Ishikawa (cell line): ENCODE measurements at regions not wholly inside any gene's neighbourhood (a gene's known extent, or its start where the extent isn't known, plus 50 kb on each side); places are given as distances from the start of the nearest gene placed in this dataset.

Experiments
- CEBPB ChIP-seq: IDR thresholded peaks from 2 replicates; pipeline ENCODE4 v1.6.1; 2012
- CREB1 ChIP-seq: IDR thresholded peaks from 2 replicates; pipeline ENCODE4 v1.6.1; 2012; ENCODE audit warnings: low read depth
- EGR1 ChIP-seq: IDR thresholded peaks from 2 replicates; pipeline ENCODE4 v1.6.1; 2012
- EP300 ChIP-seq: IDR thresholded peaks from 2 replicates; pipeline ENCODE4 v1.6.1; 2012; ENCODE audit warnings: borderline replicate concordance
- FOXM1 ChIP-seq: IDR thresholded peaks from 2 replicates; pipeline ENCODE4 v1.6.1; 2012; ENCODE audit warnings: low read depth, borderline replicate concordance
- NFIC ChIP-seq: IDR thresholded peaks from 2 replicates; pipeline ENCODE4 v1.6.1; 2012
- RAD21 ChIP-seq: IDR thresholded peaks from 2 replicates; pipeline ENCODE4 v1.6.1; 2012; ENCODE audit warnings: low read depth
- TAF1 ChIP-seq: IDR thresholded peaks from 2 replicates; pipeline ENCODE4 v1.6.1; 2012; ENCODE audit warnings: low read depth, mild to moderate bottlenecking
- TCF12 ChIP-seq: IDR thresholded peaks from 2 replicates; pipeline ENCODE4 v1.6.1; 2012; ENCODE audit warnings: low read depth
- TEAD4 ChIP-seq: IDR thresholded peaks from 2 replicates; pipeline ENCODE4 v1.6.1; 2012
- YY1 ChIP-seq: IDR thresholded peaks from 2 replicates; pipeline ENCODE4 v1.6.1; 2012; ENCODE audit warnings: low read depth
- ZBTB7A ChIP-seq: IDR thresholded peaks from 2 replicates; pipeline ENCODE4 v1.6.1; 2012; ENCODE audit warnings: low read depth
- TF ChIP-seq, protein P1 (sequence below): IDR thresholded peaks from 2 replicates; pipeline ENCODE4 v1.6.1; 2012
- TF ChIP-seq, protein P2 (sequence below): IDR thresholded peaks from 2 replicates; pipeline ENCODE4 v1.6.1; 2012
- TF ChIP-seq, protein P3 (sequence below): IDR thresholded peaks from 2 replicates; pipeline ENCODE4 v1.6.1; 2012; ENCODE audit warnings: low read depth, mild to moderate bottlenecking

GRCh38 chr1:94707321-94708298, 112.5 kb upstream of the SLC44A3 start:
- no peak for TF ChIP-seq TEAD4
- no peak for TF ChIP-seq ZBTB7A
- TF ChIP-seq EGR1 = no peak
- TF ChIP-seq NFIC = no peak
- no peak for TF ChIP-seq RAD21
- TF ChIP-seq, protein P1, sequence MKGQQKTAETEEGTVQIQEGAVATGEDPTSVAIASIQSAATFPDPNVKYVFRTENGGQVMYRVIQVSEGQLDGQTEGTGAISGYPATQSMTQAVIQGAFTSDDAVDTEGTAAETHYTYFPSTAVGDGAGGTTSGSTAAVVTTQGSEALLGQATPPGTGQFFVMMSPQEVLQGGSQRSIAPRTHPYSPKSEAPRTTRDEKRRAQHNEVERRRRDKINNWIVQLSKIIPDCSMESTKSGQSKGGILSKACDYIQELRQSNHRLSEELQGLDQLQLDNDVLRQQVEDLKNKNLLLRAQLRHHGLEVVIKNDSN = no peak

- TF ChIP-seq, protein P2, sequence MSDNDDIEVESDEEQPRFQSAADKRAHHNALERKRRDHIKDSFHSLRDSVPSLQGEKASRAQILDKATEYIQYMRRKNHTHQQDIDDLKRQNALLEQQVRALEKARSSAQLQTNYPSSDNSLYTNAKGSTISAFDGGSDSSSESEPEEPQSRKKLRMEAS = no peak
- TF ChIP-seq, protein P1 = no peak
- no peak for TF ChIP-seq TCF12
- no peak for TF ChIP-seq EGR1
- TF ChIP-seq ZBTB7A = no peak
- no peak for TF ChIP-seq FOXM1
- TF ChIP-seq EP300 = no peak
- TF ChIP-seq YY1 = no peak
- TF ChIP-seq, protein P3, sequence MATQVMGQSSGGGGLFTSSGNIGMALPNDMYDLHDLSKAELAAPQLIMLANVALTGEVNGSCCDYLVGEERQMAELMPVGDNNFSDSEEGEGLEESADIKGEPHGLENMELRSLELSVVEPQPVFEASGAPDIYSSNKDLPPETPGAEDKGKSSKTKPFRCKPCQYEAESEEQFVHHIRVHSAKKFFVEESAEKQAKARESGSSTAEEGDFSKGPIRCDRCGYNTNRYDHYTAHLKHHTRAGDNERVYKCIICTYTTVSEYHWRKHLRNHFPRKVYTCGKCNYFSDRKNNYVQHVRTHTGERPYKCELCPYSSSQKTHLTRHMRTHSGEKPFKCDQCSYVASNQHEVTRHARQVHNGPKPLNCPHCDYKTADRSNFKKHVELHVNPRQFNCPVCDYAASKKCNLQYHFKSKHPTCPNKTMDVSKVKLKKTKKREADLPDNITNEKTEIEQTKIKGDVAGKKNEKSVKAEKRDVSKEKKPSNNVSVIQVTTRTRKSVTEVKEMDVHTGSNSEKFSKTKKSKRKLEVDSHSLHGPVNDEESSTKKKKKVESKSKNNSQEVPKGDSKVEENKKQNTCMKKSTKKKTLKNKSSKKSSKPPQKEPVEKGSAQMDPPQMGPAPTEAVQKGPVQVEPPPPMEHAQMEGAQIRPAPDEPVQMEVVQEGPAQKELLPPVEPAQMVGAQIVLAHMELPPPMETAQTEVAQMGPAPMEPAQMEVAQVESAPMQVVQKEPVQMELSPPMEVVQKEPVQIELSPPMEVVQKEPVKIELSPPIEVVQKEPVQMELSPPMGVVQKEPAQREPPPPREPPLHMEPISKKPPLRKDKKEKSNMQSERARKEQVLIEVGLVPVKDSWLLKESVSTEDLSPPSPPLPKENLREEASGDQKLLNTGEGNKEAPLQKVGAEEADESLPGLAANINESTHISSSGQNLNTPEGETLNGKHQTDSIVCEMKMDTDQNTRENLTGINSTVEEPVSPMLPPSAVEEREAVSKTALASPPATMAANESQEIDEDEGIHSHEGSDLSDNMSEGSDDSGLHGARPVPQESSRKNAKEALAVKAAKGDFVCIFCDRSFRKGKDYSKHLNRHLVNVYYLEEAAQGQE = no peak
- no peak for TF ChIP-seq CEBPB
- no peak for TF ChIP-seq TAF1
- no peak for TF ChIP-seq RAD21
- no peak for TF ChIP-seq NFIC
- TF ChIP-seq TEAD4 = no peak
- TF ChIP-seq CREB1 = no peak
Observed at GRCh38 chr1:94702442-94702815, 117.7 kb upstream of the SLC44A3 start.

DNA sequence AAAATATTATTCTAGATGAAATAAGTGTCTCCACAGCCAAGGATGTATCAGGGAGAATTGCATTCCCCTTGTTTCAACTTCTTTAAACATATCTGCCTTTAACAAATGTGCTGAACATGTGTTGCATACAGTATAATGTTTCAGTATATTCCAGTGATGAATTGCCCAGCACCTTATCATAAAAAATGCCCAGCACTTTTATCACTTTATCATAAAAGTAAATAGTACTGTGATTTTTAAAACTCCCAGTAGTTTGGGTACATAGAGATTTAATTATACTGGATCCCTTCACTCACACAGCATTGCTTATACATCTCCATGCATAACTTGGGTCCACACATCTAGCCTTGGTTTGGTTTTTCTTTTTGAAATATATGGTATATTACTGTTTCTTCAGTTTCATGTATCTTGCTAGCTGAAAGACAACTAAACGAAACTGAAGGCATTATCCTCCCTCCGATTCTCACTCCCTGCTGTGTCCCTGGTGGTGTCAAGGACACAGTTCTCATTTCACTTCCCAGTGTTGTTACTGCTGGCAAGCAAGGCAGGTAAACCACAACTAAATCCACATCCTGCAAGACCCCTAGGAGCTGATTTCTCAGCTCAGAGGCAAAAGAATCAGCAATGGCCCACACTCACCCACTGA, 118.2 kb upstream of the SLC44A3 start:
- TF ChIP-seq TCF12 = no peak
- TF ChIP-seq TAF1 = no peak
- TF ChIP-seq, protein P1 = no peak
- no peak for TF ChIP-seq RAD21
- no peak for TF ChIP-seq CEBPB
- TF ChIP-seq EP300 = no peak
- TF ChIP-seq YY1 = no peak
- TF ChIP-seq FOXM1 = no peak
- TF ChIP-seq EGR1 = no peak
- no peak for TF ChIP-seq TEAD4

DNA sequence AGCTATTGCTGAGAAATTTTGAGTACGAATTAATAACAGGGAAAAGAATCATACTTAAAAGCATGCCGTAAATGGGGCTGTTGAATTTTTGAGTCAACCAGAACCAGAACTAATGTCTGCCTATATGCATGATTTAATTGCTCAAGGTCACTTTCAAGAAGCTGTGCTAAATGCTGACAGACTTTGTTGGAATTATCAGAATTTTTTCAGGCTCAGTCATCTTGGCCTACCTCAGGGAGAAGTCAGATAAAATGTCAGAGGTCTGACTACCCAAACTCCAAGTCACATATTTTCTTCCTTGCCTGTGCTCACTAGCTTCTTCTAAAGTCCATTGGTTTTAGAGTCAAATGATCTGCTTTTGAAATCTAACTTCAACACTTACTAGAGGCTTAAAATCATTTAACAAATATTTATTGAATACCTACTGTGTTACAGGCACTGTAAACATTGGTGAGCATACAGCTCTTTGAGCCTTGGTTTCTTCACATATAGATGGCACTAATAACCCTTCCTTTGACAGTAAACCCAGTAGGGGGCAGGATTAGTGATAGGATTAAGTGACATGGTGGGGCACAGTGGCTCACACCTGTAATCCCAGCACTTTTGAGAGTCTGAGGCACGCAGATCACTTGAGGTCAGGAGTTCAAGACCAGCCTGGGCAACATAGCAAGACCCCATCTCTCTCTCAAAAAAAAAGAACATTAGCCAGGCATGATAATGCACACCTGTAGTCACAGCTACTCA, 121.2 kb upstream of the SLC44A3 start:
- TF ChIP-seq ZBTB7A (no peak), FOXM1 (no peak), TCF12 (no peak), CREB1 (no peak), YY1 (no peak), CEBPB (no peak), RAD21 (no peak), NFIC (no peak), TAF1 (no peak)
- TF ChIP-seq, protein P2 = no peak
- TF ChIP-seq, protein P1 = no peak
- TF ChIP-seq, protein P3 = no peak
